Vagina (tissue), 2 donors: ENCODE measurements at regions not wholly inside any gene's neighbourhood (a gene's known extent, or its start where the extent isn't known, plus 50 kb on each side); places are given as distances from the start of the nearest gene placed in this dataset.
"Not testable (repeated sequence)": the region's sequence is repeated elsewhere in the genome, so short reads cannot be mapped to it uniquely, and the experiment has no call there.

ENCODE experiments used
- DNase-seq, 2 donors: peaks; one replicate each; pipeline ENCODE4 v3.0.0-alpha.2; 2017; ENCODE audit errors: extremely low spot score in 2 of 2
- H3K27ac ChIP-seq: fragments of 200-600 bp; sonication (generic); one replicate; pipeline ENCODE4 v1.5.1; 2019
- H3K27me3 ChIP-seq: fragments of 200-600 bp; sonication (generic); one replicate; pipeline ENCODE4 v1.5.1; 2019
- H3K36me3 ChIP-seq, 2 donors: fragments of 200-600 bp; sonication (generic); one replicate each; pipeline ENCODE4 v1.5.1; 2017 to 2019
- H3K4me1 ChIP-seq: fragments of 200-600 bp; sonication (generic); one replicate; pipeline ENCODE4 v1.5.1; 2019
- H3K4me3 ChIP-seq, 2 donors: fragments of 200-600 bp; sonication (generic); 1 replicate in 1 of 2; 2 replicates in 1 of 2; pipeline ENCODE4 v1.5.1; 2016 to 2019
- H3K9me3 ChIP-seq: fragments of 200-600 bp; sonication (generic); one replicate; pipeline ENCODE4 v1.5.1; 2019
- POLR2A ChIP-seq, 2 donors: fragments of 450-650 bp; IDR thresholded peaks; one replicate each; pipeline ENCODE4 v1.6.1; 2017; ENCODE audit warnings: antibody characterized with exemption in 2 of 2, mild to moderate bottlenecking in 2 of 2, moderate library complexity in 2 of 2
- POLR2AphosphoS5 ChIP-seq, 2 donors: sonication (generic); formaldehyde crosslinking; IDR thresholded peaks; one replicate each; pipeline ENCODE4 v1.9.0; 2017; ENCODE audit warnings: antibody characterized with exemption in 2 of 2, mild to moderate bottlenecking in 2 of 2, low read depth in 1 of 2; ENCODE audit not compliant: insufficient read depth in 1 of 2
- intact Hi-C: fragments of 100-400 bp; cut with DNase I; formaldehyde crosslinking; loops from one replicate; pipeline ENCODE4 v1.15.1; 2023
- TF ChIP-seq, protein P1 (sequence below), 3 experiments: fragments of 450-650 bp in 2 of 3; fragments of 200-600 bp in 1 of 3; sonication (generic) in 1 of 3; IDR thresholded peaks; one replicate each; pipeline ENCODE4 v1.5.1; 2017 to 2019; ENCODE audit warnings: antibody characterized with exemption in 3 of 3, mild to moderate bottlenecking in 2 of 3, moderate library complexity in 2 of 3

DNA sequence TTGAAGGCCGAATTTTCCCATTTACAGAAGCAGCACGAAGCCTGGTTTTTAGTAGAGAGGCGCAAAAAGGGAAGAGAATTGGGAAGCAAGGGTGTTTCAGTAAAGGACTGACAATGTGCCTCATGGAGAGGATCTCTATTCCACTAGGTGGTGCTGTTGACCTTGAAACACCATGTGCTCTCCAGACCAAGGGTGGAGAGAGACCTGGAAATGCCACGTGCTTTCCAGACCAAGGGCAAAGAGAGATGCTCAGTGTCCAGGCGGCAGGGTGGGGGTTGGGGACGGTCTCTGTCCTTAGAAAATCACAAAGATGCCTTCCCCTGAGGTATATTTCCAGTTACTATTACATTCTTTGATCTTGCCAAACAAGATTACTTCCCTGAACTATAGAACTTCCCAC, 425.3 kb downstream of the CSNK1G3 start:
- DNase-seq: no peak
- intact Hi-C loops: no loop called here
- peaks cover 6% of the 10 kb centered on the region for H3K9me3 ChIP-seq
- no peak overlapping the region for H3K4me3 ChIP-seq
- TF ChIP-seq, protein P1, sequence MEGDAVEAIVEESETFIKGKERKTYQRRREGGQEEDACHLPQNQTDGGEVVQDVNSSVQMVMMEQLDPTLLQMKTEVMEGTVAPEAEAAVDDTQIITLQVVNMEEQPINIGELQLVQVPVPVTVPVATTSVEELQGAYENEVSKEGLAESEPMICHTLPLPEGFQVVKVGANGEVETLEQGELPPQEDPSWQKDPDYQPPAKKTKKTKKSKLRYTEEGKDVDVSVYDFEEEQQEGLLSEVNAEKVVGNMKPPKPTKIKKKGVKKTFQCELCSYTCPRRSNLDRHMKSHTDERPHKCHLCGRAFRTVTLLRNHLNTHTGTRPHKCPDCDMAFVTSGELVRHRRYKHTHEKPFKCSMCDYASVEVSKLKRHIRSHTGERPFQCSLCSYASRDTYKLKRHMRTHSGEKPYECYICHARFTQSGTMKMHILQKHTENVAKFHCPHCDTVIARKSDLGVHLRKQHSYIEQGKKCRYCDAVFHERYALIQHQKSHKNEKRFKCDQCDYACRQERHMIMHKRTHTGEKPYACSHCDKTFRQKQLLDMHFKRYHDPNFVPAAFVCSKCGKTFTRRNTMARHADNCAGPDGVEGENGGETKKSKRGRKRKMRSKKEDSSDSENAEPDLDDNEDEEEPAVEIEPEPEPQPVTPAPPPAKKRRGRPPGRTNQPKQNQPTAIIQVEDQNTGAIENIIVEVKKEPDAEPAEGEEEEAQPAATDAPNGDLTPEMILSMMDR (IDR thresholded peaks at IDR 0.05): peak in 2 of 3 experiments; percentile 27 to 37
- TF ChIP-seq POLR2A (IDR thresholded peaks at IDR 0.05) (no peak), POLR2AphosphoS5 (IDR thresholded peaks at IDR 0.05; ENCODE audit: insufficient read depth in 1 of 2, low read depth in 1 of 2) (no peak)
- no peak overlapping the region for H3K27ac ChIP-seq
- no peaks in the 10 kb centered on the region for H3K27me3 ChIP-seq
- no peaks in the 10 kb centered on the region for H3K36me3 ChIP-seq
- H3K4me1 ChIP-seq: no peaks in the 10 kb centered on the region

DNA sequence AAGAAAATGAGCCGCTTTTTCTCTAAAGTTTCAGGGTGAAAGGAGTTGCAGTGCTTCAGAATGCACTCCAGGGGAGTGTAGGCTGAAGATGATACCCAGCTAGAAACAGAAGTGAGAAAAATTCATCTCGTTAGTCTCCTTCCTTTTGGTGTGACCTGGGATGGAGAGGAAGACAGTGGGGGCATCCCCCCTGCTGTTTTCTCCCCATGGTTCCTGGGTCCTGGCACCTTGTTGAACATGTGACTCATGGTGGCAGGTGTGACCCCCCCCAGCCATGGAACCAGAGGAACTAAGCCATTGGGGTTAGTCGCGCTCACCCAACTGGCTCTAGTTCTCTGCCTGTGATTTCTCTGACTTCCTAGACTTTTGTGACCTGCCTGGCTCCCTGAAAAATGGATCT, 424.6 kb downstream of the CSNK1G3 start:
- H3K4me1 ChIP-seq: no peaks in the 10 kb centered on the region
- DNase-seq: no peak
- TF ChIP-seq, protein P1 (IDR thresholded peaks at IDR 0.05): no peak
- TF ChIP-seq POLR2A (IDR thresholded peaks at IDR 0.05): no peak
- no peak for TF ChIP-seq POLR2AphosphoS5 (IDR thresholded peaks at IDR 0.05; ENCODE audit: insufficient read depth in 1 of 2, low read depth in 1 of 2)
- H3K4me3 ChIP-seq: no peak overlapping the region
- no peak overlapping the region for H3K27ac ChIP-seq
- H3K9me3 ChIP-seq: peaks cover 6% of the 10 kb centered on the region
- intact Hi-C loops: no loop called here
- H3K27me3 ChIP-seq: no peaks in the 10 kb centered on the region
- no peaks in the 10 kb centered on the region for H3K36me3 ChIP-seq

DNA sequence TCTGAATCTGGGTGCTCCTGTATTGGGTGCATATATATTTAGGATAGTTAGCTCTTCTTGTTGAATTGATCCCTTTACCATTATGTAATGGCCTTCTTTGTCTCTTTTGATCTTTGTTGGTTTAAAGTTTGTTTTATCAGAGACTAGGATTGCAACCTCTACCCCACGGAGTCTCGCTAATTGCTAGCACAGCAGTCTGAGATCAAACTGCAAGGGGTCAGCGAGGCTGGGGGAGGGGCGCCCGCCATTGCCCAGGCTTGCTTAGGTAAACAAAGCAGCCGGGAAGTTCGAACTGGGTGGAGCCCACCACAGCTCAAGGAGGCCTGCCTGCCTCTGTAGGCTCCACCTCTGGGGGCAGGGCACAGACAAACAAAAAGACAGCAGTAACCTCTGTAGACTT, 421.8 kb downstream of the CSNK1G3 start:
- H3K9me3 ChIP-seq, H3K4me1 ChIP-seq, H3K36me3 ChIP-seq, H3K4me3 ChIP-seq, DNase-seq, H3K27ac ChIP-seq, H3K27me3 ChIP-seq, intact Hi-C loops: not testable (repeated sequence)

DNA sequence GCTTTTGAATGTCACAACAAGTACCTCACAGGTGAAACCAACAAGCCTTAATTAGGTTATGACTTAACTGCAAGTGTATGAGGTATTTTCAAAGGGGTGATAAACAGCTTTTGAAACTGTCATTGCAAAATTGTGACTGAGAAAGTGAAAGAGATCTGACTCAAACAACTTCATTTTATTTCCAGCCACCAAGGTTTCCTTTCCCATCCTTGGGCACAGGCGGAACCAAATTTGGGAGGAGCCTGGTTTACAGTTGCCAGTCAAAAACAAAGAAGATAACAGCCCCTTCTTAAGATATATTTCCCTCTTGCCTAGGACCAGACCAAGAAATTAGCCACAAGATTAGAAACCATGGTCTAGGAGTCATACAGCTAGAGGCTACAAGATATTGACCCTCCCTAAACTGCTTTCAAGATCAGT, 417.1 kb downstream of the CSNK1G3 start:
- intact Hi-C loops: no loop called here
- Histone ChIP-seq H3K27me3 (no peaks in the 10 kb centered on the region), H3K36me3 (no peaks in the 10 kb centered on the region), H3K4me3 (no peak overlapping the region), H3K27ac (no peak overlapping the region), H3K4me1 (no peaks in the 10 kb centered on the region), H3K9me3 (no peaks in the 10 kb centered on the region)
- no peak for DNase-seq
- TF ChIP-seq, protein P1 (IDR thresholded peaks at IDR 0.05): no peak
- TF ChIP-seq POLR2AphosphoS5 (IDR thresholded peaks at IDR 0.05; ENCODE audit: insufficient read depth in 1 of 2, low read depth in 1 of 2): no peak
- no peak for TF ChIP-seq POLR2A (IDR thresholded peaks at IDR 0.05)

DNA sequence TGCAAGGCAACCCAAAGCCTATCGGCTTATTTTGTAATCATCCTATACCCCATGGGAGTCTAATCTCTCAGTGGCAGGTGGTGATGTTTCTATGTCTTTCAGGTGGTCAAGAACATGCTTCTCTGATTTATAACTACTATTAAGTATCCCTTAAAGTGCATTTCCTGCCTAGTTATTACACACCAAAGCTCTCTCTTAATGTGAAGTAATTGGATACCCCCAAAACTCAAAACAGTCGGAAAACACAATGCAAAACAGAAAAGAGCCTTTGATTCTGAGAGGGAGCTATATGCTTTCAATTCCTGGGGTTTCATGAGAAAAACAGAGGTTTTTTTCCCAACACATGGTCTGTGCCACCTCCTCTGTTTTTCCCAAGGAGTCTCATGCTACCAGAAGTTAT, 416.4 kb downstream of the CSNK1G3 start:
- no peaks in the 10 kb centered on the region for H3K4me1 ChIP-seq
- DNase-seq: no peak
- no peak overlapping the region for H3K27ac ChIP-seq
- TF ChIP-seq, protein P1 (IDR thresholded peaks at IDR 0.05): no peak
- TF ChIP-seq POLR2AphosphoS5 (IDR thresholded peaks at IDR 0.05; ENCODE audit: insufficient read depth in 1 of 2, low read depth in 1 of 2) (no peak), POLR2A (IDR thresholded peaks at IDR 0.05) (no peak)
- H3K36me3 ChIP-seq: no peaks in the 10 kb centered on the region
- H3K27me3 ChIP-seq: no peaks in the 10 kb centered on the region
- no peaks in the 10 kb centered on the region for H3K9me3 ChIP-seq
- no peak overlapping the region for H3K4me3 ChIP-seq
- intact Hi-C loops: no loop called here

DNA sequence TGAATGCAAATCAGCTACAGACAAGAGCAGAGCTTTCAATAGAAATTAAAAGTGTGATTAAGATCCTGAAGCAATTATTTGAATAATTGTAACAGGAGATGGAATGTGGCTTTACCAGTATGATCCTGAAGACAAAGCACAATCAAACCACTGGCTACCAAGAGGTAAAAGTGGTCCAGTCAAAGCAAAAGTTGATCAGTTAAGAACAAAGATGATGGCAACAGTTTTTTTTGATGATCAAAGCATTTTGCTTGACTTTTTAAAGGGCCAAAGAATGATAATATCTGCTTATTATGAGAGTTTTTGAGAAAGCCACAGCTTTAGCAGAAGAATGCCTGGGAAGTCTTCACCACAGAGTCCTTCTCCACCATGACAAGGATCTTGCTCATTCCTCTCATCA, 409.2 kb downstream of the CSNK1G3 start:
- no peak for DNase-seq
- Histone ChIP-seq H3K4me1 (peaks cover 10% of the 10 kb centered on the region), H3K36me3 (no peaks in the 10 kb centered on the region), H3K9me3 (no peaks in the 10 kb centered on the region), H3K27ac (no peak overlapping the region), H3K27me3 (no peaks in the 10 kb centered on the region), H3K4me3 (no peak overlapping the region)
- intact Hi-C loops: no loop called here
- TF ChIP-seq POLR2A (IDR thresholded peaks at IDR 0.05) (no peak), POLR2AphosphoS5 (IDR thresholded peaks at IDR 0.05; ENCODE audit: insufficient read depth in 1 of 2, low read depth in 1 of 2) (no peak)
- TF ChIP-seq, protein P1 (IDR thresholded peaks at IDR 0.05): no peak
